HG02759 (cell line): ENCODE measurements at regions not wholly inside any gene's neighbourhood (a gene's known extent, or its start where the extent isn't known, plus 50 kb on each side); places are given as distances from the start of the nearest gene placed in this dataset.

Experiments
- ATAC-seq: cut with Tn5 transposase; IDR thresholded peaks from one replicate; pipeline ENCODE4 v1.9.1; 2021; ENCODE audit warnings: mild to moderate bottlenecking, moderate library complexity; ENCODE audit not compliant: unreplicated experiment

DNA sequence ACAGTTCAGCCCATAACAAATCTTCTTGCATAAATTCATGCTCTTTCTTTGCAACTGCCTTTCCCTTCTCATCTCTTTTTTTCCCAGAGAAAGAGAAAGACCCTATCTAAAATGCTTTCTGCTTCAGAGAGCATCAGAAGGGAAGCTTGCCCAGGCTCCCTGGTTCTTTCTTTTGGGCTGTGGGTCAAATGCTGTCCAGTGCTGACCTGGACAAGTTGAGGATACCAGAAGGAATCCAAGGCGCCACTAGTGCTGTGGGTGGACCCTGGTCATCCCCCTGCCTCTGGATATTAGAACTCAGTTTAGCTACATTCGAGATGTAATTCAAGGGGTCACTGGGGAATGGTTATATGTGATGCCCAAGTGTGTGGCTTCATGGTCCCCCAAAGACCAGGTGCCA is 411.6 kb downstream of the RPS24 start:
- no peak for ATAC-seq

DNA sequence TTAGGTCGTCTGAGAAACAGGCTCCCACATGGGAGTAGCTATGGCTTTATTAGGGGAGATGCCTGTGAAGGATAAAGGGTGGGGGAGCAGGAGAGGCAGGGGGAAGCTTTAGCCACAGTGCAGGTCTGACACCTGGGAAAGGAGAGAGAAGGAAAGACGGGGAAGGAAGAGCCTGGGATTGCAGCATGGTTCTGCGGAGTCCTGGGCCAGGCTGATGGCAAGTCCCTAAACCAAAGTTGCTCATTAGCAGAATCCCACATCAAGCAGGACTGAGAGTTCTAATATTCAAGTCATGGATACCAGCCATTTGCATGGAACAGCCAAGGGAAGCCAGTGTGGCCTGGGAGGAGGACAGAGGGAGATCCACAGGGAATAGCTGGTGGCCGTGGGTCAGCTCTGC is 414.8 kb downstream of the RPS24 start:
- no peak for ATAC-seq

DNA sequence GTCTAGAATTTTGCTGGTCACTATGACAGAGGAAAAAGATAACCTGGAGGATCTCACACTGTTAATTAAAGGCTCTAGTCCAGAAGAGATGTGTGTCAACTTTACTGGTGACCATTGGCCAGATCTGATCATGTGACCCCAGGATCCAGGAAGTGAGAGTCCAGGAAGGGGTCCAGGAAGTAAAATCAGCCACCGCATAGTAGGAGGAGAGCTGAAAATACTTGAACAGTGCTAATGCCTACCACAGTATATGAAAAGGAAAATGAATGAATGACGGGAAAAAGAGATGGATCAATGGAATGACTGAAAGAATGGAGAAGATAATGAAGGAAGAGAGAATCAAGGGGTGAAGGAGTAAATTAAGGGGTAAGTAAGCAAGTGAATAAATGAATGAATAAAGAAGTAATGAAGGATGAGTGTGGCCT is 415.3 kb downstream of the RPS24 start:
- ATAC-seq: no peak

DNA sequence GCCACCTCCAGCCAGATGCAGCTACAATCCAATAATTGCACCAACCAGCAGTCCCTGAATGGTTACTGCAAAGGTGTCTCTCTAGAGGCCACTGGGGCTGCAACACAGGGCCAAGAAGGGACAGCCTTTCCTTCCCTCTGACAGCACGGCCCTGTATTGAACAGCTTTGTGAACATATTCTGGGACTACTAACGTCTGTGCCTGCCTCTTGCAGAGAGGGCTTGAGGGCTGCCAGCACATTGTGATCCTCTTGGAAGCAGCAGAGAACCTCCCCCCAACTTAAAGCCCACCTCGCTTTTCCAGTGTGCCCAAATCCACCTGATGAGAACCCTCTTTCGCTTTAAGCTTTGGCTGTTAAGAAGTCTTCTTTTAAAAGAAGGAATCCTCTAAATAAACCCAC is 415.9 kb downstream of the RPS24 start:
- ATAC-seq: no peak

DNA sequence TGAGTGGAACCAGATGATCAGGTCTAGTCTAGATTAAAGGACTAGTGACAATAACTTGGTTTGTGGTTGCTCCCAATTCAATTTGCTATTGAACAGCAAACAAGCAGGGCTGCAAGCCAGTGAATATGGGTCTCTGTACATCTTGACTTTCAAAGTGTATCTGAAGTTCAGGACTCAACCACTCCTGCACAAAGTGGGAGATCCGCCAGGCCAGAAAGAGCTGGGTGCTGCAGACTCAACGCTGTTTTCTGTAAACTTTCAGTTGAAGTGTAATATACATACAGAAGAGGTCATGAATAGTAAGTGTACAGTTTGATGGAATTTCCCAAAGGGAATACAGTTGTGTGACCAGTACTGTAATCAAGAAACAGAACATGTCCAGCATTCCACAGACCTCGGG is 416.6 kb downstream of the RPS24 start:
- no peak for ATAC-seq

DNA sequence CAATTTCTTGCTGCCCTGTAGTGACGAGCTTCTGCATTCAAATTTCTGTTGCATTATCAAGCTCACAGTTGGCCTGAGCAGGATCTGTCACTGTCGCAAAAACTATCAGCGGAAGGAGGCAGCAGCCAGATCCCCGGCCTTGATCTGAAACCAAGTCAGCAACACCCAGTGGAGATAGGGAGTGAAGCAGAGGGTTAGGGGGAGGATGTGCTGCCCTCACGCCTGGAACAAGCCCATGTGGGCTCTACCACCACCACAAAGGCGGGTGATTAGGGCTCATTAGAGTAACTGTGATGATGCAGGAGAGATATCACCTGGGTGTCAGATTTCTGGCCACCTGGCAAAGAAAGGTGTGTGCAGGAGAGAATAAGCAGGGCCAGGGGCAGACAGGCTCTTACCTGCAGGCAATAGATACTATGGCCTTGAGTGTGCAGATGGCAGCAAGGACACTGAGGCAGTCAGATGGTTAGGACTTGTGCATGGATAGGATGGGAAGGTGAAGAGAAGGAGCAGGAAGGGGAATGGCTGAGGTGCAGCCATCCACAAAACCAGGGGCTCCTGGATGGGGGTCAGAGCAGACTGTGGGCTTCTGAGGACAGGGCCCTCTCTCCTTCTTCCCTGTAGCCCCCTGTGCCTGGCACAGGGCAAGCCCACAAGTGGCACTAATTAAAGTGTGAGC is 417.3 kb downstream of the RPS24 start:
- no peak for ATAC-seq

DNA sequence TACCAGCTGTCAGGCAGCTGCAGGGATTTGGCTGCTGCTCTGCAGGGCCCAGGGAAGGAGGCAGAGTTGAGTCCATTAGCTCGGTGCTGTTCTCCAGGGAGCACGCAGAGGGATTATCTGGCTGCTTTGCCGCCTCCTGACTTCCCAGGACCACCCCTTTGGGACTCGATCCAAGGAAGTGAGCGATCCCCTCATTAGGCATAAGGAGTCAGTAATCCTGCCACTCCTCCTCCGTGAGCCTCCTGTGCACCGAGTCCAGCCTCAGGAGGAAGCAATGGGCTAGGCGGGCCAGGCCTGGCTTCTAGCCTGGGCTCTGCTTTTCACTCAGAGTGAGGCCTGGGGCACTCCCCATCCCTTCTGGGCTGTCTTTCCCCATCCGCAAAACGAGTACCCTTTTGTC is 417.9 kb downstream of the RPS24 start:
- ATAC-seq: no peak

DNA sequence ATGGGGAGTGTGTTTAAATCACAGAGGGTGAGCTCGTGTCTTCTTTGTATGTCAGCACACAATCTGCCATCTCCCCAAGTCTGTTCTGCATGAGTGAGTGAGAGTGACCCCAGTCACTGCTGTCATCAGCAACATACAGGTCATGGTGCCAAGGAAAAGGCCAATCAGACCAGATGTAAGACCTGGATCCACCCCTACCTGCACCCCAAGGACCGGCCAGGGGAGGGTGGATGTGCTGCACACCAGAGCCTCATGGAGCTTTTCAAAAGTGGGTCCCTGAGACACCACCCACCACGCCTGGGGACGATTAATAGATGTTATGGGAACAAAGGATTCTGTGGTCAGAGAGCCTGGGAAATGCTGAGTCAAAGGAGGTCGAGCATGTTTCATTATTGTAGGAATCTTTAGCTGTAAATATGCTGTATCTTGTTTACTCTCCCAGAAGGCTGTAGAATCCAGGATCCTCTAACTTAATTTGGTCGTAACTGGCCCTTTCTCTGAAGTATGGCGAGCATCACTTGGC is 420.5 kb downstream of the RPS24 start:
- no peak for ATAC-seq

DNA sequence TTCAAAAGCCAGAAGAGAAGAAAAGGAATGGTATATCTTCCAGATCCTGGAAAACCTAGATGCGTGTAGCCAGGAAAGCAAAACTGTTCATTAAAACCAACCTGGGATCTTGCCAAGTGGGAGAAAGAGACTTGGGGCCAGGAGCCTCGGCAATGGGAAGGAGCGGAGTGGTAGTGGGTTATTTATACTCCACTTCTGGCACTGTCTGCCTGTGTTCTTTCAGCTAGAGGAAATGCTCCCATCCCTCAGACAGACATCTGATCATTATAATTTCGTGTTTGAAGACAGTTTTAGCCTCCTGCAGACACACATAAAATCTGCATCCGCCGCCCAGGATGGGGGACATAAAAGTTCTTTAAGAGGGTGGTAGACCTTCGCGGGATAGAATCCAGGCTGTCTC is 421.6 kb downstream of the RPS24 start:
- ATAC-seq: no peak

DNA sequence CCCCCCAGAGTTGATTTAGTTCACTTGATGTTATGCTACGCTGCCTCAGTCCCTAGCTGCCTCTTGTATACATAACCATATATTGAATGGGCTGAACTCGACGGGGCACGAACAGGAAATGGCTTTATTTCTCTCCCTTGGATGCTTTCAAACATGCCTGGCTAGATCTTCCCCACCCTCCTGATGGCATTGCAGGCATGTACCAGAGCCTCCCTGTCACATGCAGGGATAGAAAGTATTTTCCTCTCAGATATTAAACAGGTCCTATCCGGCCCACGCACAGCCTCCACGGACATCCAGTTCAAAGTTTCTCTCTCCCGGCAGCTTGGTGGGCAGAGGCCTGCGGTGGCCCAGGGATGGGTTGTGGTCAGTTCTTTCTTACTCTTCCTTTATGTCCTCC is 422.1 kb downstream of the RPS24 start:
- ATAC-seq: no peak

DNA sequence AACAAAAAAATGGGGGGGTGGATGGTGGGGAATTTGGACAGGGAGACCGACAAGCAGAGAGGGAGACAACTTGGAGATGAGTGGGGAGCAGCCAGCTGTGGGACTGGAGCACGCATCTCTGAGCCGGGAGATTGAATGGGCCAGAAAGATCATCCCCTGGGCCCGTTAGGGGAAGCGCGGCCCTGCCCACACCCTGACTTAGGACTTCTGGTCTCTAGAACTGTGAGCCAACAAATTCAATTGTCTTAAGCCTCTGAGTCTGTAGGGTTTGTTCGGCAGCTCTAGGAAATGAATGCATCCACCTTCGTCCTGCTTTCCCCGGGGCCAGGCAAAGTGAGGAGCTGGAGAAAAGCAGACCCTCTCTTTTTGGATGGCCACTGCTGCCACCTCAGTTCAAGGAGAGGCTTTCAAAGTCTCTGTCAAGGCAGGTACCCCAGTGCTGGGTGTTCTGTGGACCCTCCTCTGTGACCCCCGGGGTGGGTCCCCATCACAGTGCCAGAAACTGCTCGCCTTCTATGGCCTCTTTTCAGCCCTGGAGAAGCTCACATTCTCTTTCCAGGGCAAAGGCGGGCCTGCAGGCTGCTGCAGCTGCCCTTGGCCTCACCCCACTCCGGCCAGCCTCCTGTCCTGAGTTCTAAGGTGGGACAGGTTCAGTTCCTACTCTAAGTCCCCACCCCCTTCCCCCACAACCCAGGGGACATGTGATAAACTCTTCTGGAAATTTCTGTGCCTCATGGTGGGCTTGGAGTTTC is 423.2 kb downstream of the RPS24 start:
- no peak for ATAC-seq

DNA sequence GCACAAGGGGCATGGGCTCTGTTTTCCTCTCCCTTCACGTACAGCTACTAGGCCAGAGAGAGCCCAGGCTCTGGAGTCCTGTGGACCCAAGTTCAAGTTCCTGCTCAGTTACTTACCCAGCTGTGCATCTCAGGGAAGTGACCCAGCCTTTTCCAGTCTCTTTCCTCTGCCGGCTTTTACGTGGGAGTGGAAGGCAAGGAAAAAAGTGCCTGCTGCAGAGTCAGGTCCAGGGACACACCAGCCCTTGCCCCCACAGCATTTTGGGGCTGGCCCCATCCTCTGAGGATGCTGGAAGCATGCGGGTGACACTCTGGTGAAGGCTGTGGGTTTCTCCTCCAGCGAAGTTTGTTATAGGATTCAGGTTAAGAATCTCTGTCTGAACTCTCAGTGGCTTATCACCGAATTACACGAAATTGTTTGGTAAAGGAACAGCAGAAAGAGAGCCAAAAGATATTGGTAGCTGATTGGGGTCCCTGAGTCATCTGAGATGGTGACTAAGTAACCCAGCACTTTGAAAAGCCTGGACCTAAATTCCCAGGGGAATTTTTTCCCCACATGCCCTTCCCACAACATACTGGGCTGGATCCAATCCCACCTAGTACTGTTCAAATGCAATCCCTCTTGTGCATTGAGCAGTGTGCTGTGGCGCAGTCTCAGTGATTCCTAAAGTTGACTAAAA is 424.3 kb downstream of the RPS24 start:
- no peak for ATAC-seq

DNA sequence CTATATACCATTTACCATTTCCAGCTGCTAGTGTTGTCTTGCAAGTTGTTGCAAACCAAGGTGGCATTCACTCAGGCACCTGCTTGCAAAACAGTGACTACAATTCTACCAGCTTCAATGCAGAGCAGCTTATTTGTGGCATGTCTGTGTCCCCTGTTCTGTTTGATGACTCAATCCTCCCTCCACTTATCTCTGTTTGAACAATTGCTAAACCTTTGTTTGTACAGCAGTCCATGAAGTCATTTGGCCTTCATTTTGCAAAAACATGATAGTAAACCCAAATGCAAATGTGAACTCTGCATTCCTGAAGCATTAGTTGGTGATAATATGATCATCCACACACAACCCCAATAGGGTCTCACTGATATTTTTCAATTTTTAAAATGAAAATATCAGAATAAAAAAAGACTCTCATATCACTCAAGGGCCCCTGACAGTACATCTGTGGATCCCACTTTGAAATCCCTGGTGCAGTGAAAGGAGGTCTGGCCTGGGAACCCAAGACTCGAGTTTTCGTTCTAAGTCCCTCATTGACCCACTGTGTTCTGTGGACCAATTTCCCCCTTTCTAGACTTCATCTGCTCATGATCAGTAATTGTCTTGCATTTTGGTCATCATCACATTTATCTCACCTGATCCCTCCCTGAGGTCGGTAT is 425.4 kb downstream of the RPS24 start:
- ATAC-seq: no peak

DNA sequence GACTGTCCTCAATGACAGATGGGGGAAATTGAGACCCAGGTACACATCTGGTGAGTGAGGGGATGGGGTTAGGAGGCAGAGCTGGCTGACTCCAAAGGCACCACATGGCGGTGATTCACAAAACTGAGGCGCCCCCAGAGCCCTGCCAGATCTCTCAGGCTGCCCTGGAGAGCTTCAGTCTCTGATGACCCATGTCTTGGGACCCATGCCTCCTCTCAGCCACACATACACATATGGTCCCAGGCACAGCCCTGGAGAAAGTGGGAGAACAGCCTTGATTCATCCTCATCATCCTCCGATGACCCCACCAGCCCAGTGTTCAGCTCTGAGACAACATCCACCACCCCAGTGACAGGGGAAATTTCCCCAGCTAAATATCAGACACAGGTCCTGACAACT is 426.0 kb downstream of the RPS24 start:
- ATAC-seq: no peak

DNA sequence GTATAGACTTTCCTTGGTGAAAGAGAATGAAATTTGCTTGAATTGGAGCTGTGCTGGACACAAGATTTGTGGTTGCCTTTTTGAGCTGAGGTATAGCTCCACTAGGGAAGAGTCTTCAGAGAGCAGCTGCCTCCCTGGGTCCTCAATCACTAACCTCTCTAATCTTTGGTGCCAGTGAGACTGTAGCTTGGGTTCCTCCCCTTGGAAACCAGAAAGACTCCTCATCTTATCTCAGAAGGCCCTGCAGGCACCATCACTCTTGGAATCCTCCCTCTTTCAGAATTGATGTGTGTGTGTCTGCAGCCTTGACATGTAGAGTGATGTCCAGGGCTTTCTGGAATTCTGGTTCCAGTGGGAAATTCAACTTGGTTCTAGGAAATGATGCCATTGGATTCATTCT is 426.5 kb downstream of the RPS24 start:
- ATAC-seq: no peak

DNA sequence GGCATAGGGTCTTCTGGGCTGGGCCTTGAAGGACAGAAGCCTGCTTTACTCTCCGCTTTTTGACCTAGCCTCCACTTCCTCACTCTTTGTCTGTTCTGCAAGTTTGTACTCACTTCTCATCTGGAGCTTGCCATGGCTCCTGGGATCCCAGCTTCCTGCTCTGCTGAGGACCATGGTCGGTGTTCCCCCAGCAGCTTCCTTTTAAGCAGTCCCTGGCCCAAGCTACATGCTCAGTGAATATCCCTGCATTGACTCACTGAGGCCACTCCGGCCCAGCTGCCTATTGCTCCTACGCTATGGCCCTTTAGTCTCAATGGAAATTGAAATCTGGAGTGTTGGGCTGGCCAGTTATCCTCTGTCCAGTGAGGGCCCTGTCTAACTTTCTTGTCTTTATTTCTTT is 427.7 kb downstream of the RPS24 start:
- ATAC-seq: no peak

DNA sequence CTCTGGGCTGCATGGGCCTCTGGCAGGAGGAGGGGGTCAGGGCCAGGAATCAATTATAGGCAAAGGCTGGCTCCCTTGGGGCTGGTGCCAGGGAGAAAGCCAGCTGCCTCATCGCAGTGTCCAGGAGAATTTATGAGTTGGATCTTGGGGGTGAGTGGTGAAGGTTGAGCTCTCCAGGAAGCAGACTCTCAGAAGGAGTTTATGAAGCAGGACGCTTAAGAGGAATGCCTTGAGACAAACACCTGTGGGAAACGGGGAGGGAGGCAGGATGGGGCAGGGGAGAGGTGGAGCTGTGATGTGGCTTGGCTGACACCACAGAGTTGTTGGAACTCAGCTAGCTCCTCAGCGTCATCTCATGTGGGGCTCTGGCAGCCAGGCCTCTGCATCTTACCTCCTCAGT is 428.5 kb downstream of the RPS24 start:
- no peak for ATAC-seq

DNA sequence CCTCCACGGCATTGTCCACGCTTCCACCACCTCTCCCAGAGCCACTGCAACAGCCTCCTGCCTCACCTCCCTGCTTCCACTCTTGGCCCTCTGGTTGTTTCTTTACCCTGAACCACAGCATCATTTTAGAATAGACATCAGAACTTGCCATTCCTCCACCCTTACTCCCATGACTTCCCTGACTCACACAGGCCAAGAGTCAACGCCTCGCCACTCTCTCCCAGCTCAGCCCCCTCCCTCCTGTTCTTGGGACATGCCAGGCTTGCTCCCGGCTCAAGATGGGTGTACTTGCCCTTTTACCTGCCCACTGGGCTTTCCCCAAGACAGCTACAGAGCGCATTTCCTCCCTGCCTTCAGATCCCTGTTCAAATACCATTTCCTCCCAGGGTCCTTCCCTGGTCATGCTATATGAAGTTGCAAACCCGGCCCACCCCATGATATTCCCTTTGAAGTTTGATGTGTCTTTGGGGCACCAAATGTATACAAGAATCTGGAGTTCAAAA is 429.1 kb downstream of the RPS24 start:
- no peak for ATAC-seq

DNA sequence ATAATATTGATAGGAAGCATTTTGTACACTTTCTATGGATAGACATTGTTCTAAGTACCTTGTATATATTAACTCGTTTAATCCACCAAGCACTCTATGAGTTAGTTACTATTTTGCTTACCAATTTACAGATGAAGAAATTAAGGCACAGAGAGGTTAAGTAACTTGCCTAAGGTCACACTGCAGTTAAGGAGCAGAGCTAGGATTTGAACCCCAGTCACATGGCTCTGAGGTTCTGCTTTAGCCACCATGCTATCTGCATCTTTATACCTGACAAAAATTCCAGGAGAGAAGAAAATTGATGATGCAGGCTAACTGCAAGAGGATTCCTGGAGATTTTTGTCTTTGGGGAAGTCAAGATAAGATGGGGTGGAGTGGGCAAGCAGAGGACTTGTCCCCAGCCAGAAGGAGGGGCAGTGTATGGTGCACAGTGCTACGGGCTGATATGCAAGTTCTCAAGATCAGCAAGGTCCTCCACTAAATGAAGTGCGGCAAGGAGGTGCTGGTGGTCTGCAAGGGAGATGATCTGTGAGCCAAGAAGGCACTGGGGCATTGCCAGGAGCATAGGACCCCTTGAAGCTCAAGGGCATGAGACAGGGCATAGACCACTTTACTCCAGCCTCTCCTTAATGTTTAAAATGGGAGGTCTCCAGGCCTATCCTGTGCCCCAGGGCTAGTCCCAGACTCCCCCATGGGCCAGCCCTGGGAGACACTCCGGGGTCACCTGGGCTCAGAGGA is 430.6 kb downstream of the RPS24 start:
- ATAC-seq: no peak

DNA sequence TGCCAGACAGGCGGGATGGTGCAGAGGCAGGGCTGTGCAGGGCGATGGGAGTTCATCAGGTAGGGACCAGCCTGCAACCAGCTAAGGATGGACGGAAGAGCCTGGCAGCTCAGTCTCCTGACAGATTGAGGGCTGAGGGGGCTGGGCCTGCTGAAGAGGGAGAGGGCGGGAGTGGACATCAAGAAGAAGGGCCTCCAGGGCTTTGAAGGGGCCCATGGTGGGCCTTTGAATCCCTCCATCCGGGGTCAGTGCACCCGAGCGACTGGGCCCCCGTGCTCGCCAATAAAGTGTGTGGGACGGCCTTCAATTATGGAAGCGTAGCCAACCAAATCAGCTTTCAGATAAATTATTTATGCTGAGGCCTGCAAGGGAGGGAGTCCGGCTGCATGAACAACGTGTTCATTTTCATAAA is 431.2 kb downstream of the RPS24 start:
- ATAC-seq: no peak

DNA sequence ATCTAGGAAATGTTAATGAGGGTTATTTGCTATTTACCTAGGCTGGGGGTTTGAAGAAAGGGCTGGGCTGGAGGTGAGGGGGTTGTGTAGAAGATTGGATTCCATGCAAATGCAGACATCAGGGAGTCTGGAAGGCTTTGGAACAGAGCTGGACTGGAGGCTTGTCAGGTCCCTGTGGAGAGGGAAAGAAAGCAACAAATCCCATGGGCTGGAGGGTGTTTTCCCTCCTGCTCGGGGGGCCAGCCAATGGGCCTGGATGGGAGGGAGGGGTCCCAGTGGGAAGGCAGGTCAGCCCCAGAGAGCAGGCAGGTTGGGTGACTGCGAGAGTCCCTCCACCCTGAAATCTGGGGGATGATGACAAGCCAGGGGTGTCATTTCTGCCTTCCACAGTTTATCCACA is 431.8 kb downstream of the RPS24 start:
- ATAC-seq: no peak
